PC-9 (cell line): ENCODE measurements at regions not wholly inside any gene's neighbourhood (a gene's known extent, or its start where the extent isn't known, plus 50 kb on each side); places are given as distances from the start of the nearest gene placed in this dataset.

ENCODE experiments used
- CTCF ChIP-seq: fragments of 200-600 bp; sonication (generic); conservative IDR thresholded peaks from 2 replicates; pipeline ENCODE4 v1.6.1; 2017; ENCODE audit warnings: mixed run types, antibody characterized with exemption, mild to moderate bottlenecking, moderate library complexity
- EZH2 ChIP-seq: fragments of 200-600 bp; sonication (generic); IDR thresholded peaks from 2 replicates; pipeline ENCODE4 v1.8.0; 2017; ENCODE audit warnings: antibody characterized with exemption, low read depth

GRCh38 chr6:4665489-4666417 is 110.5 kb upstream of the CDYL start:
- TF ChIP-seq CTCF (no peak), EZH2 (no peak)
